Stomach (tissue), 4 donors: ENCODE measurements at regions not wholly inside any gene's neighbourhood (a gene's known extent, or its start where the extent isn't known, plus 50 kb on each side); places are given as distances from the start of the nearest gene placed in this dataset.

Source experiments
- CTCF ChIP-seq, 7 experiments: fragments of 450-650 bp in 4 of 7; fragments of 200-600 bp in 3 of 7; sonication (generic) in 3 of 7; IDR thresholded peaks; one replicate each; pipeline ENCODE4 v1.5.1; 2016 to 2019; ENCODE audit warnings: antibody characterized with exemption in 7 of 7, control low read depth in 2 of 7, mild to moderate bottlenecking in 1 of 7
- EP300 ChIP-seq: sonication (generic); formaldehyde crosslinking; IDR thresholded peaks from one replicate; pipeline ENCODE4 v1.6.1; 2017; ENCODE audit warnings: antibody characterized with exemption
- POLR2A ChIP-seq, 4 donors: fragments of 450-650 bp; IDR thresholded peaks; one replicate each; pipeline ENCODE4 v1.6.1; 2016; ENCODE audit warnings: antibody characterized with exemption in 4 of 4, control low read depth in 2 of 4, mild to moderate bottlenecking in 1 of 4, moderate library complexity in 1 of 4
- POLR2AphosphoS5 ChIP-seq, 3 donors: sonication (generic); formaldehyde crosslinking; IDR thresholded peaks; one replicate each; pipeline ENCODE4 v1.6.1; 2016; ENCODE audit warnings: antibody characterized with exemption in 3 of 3

- no peak for TF ChIP-seq CTCF (IDR thresholded peaks at IDR 0.05)
- TF ChIP-seq POLR2A (IDR thresholded peaks at IDR 0.05), result no peak
- TF ChIP-seq POLR2AphosphoS5 (IDR thresholded peaks at IDR 0.05), result no peak
- no peak for TF ChIP-seq EP300
Measured at GRCh38 chr3:106837616-106838015, 539.6 kb upstream of the CCDC54 start.
